ENCODE measurements at regions not wholly inside any gene's neighbourhood (a gene's known extent, or its start where the extent isn't known, plus 50 kb on each side); places are given as distances from the start of the nearest gene placed in this dataset.

DNA sequence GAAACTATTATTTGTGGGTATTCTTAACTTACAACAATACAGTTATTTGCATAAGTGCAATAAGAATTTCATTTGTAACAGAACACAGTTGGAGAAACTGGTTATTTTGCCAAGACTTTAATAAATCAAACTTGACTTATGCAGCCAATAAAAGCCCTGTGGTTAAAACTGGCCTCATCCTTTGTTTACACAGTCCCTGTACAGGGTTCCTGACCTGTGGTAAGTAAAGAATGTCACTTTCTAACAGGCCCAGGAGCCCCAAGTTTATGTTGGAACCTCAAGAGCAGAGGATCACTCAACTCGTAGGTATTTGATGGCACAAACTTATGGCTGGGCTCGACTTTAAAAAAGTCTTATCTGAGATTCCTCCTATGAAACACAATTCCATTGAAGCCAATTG, 88.6 kb upstream of the PTCHD1 start:
- no peak for ATAC-seq
- H3K36me3 Mint-ChIP-seq (ENCODE audit: low read depth) = no peaks in the 10 kb centered on the region

DNA sequence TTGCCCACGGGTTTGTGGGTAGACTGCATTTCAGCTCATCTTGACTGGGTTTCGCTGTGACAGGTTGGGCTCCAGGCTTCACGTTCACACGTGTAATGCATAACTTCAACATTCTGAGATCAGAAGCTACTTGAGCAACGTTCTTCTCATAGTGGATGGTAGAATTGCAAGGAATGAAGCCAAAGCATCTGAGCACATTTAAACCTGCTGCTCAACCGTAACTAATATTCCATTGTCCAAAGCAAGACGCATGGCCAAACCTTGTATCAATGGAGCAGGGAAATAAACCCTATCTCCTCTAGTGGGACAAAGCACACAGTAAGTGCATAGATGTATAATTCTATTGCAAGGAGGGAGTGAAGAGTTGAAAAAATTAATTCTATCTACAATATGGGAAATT, 86.5 kb upstream of the PTCHD1 start:
- no peaks in the 10 kb centered on the region for H3K4me1 Mint-ChIP-seq (ENCODE audit: low read depth)
- no peak for DNase-seq
- H3K27ac Mint-ChIP-seq = no peak overlapping the region
- no peaks in the 10 kb centered on the region for H3K36me3 Mint-ChIP-seq (ENCODE audit: low read depth)
- H3K27me3 Mint-ChIP-seq (ENCODE audit: low read depth) = no peaks in the 10 kb centered on the region
- POLR2A ChIA-PET = no interaction called here
- CTCF ChIA-PET = no interaction called here
- H3K4me3 Mint-ChIP-seq = no peak overlapping the region
- H3K9me3 Mint-ChIP-seq (ENCODE audit: insufficient read depth) = no peaks in the 10 kb centered on the region
- no peak for ATAC-seq

More for the DNA sequence above, 88.6 kb upstream of the PTCHD1 start:
- Mint-ChIP-seq H3K27me3 (ENCODE audit: low read depth) (no peaks in the 10 kb centered on the region), H3K27ac (no peak overlapping the region), H3K9me3 (ENCODE audit: insufficient read depth) (no peaks in the 10 kb centered on the region), H3K4me3 (no peak overlapping the region), H3K4me1 (ENCODE audit: low read depth) (no peaks in the 10 kb centered on the region)
- no peak for DNase-seq
- ChIA-PET CTCF (no interaction called here), POLR2A (no interaction called here)

DNA sequence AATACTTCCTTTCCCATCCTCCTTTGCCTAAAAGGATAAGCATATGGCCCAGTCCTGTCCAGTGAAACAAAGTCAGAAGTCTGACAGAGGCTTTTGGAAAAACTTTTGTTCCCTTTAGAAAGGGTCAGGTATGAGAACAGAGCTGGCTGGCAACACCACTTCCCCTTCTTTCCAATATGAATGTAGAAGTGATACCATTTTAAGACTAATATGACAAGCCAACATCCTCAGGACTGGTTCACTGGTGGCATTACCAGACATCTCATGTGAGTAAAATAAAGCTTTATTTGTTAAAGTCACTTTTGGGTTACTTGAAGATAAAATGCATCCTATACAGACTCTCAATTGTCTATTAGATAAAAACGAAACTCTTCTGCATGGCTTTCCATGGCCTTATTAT, 83.6 kb upstream of the PTCHD1 start:
- ChIA-PET CTCF (no interaction called here), POLR2A (no interaction called here)
- ATAC-seq (no peak), DNase-seq (no peak)
- H3K27me3 Mint-ChIP-seq (ENCODE audit: low read depth) = no peaks in the 10 kb centered on the region
- no peaks in the 10 kb centered on the region for H3K4me1 Mint-ChIP-seq (ENCODE audit: low read depth)
- no peak overlapping the region for H3K27ac Mint-ChIP-seq
- H3K4me3 Mint-ChIP-seq = no peak overlapping the region
- H3K9me3 Mint-ChIP-seq (ENCODE audit: insufficient read depth) = no peaks in the 10 kb centered on the region
- H3K36me3 Mint-ChIP-seq (ENCODE audit: low read depth) = no peaks in the 10 kb centered on the region

DNA sequence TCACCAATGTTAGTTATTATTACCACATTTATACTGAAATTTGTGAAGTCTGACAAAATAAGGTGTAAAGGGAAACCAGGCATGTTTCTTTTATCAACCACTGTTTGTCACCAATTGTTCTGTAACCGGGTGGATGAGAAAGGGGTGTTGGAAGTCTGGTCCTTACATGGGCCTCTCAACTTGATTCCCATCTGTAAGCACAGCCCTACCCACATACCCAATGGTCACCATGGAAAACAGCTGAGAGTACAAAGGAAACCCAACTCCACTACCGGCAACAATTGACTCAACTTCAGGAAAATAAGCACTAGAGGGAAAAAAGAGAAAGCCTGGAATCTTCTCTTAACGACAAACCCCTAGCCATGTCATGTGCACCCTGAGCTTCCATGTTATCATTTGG, 70.8 kb upstream of the PTCHD1 start:
- CTCF ChIA-PET = no interaction called here

DNA sequence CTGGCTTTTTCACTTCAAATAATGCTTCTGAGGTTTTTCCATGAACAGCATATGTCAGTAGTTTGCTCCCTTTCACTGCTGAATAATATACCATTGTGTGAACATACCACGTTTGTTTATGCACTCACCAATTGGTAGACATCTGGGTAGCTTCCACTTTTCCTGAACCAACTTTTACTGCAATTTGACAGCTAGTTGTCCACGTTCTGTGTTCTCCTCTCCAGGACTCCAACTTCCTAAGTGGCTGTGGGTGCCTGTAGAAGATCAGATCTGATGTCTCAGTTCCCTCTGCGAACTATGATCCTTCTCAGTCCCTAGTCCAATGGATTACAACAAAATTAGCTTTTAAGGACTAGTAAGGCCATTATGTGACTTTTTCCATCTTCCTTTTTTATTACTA, 64.7 kb upstream of the PTCHD1 start:
- Mint-ChIP-seq H3K36me3 (ENCODE audit: low read depth) (no peaks in the 10 kb centered on the region), H3K9me3 (ENCODE audit: insufficient read depth) (no peaks in the 10 kb centered on the region), H3K4me1 (ENCODE audit: low read depth) (no peaks in the 10 kb centered on the region), H3K27ac (no peak overlapping the region), H3K4me3 (no peak overlapping the region), H3K27me3 (ENCODE audit: low read depth) (no peaks in the 10 kb centered on the region)
- no peak for DNase-seq
- POLR2A ChIA-PET = no interaction called here
- CTCF ChIA-PET = no interaction called here
- no peak for ATAC-seq

More for the DNA sequence above, 70.8 kb upstream of the PTCHD1 start:
- Mint-ChIP-seq H3K36me3 (ENCODE audit: low read depth) (no peaks in the 10 kb centered on the region), H3K27ac (no peak overlapping the region), H3K4me3 (no peak overlapping the region), H3K4me1 (ENCODE audit: low read depth) (no peaks in the 10 kb centered on the region), H3K9me3 (ENCODE audit: insufficient read depth) (no peaks in the 10 kb centered on the region), H3K27me3 (ENCODE audit: low read depth) (no peaks in the 10 kb centered on the region)
- POLR2A ChIA-PET = interaction anchor here (0.6 kb wide), 1 partner anchor 9 kb away, joined by 3 read pairs; no protein-coding TSS in a partner anchor
- DNase-seq (no peak), ATAC-seq (no peak)

DNA sequence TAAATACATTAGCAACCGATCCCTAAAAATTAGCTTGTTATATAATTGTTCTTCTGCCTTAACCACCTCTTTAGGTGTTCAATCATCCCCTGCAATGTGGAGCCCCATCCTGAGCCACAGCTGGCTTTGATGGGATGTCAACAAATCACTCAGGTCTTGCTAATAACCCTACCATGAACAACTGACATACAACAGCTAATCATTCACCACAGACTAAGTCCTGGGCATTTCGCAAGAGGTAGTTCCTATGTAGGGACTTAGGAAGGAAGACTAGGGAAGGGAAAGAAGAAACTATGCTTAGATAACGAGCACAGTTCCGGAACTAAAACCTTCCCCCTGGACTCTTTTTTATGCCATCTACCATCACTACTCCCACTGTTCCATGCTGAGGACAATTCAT, 63.6 kb upstream of the PTCHD1 start:
- no peaks in the 10 kb centered on the region for H3K36me3 Mint-ChIP-seq (ENCODE audit: low read depth)
- no peak overlapping the region for H3K4me3 Mint-ChIP-seq
- CTCF ChIA-PET = no interaction called here
- DNase-seq = no peak
- no peaks in the 10 kb centered on the region for H3K9me3 Mint-ChIP-seq (ENCODE audit: insufficient read depth)
- no peak overlapping the region for H3K27ac Mint-ChIP-seq
- no peaks in the 10 kb centered on the region for H3K27me3 Mint-ChIP-seq (ENCODE audit: low read depth)
- H3K4me1 Mint-ChIP-seq (ENCODE audit: low read depth) = no peaks in the 10 kb centered on the region
- POLR2A ChIA-PET = no interaction called here
- no peak for ATAC-seq

DNA sequence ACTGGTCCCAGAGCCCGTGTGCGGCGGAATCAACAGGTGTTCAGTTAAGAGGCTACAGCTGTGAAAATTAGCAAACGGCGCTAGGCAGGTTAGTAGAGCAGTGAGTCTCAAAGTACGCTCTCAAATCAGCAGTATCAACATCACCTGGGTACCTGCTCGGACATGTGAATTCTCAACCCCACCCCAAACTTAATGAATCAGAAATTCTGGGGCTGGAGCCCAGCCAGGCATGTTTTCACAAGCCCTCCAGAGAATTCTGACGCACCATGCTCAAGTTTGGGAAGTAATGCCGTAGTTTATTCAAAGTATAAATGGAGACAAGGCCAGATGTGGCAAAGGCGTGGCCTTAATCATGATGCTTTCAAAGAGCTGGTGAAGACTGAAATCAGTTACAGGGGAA, 58.2 kb upstream of the PTCHD1 start:
- ChIA-PET CTCF (no interaction called here), POLR2A (no interaction called here)
- Mint-ChIP-seq H3K36me3 (ENCODE audit: low read depth) (no peaks in the 10 kb centered on the region), H3K4me3 (no peak overlapping the region), H3K9me3 (ENCODE audit: insufficient read depth) (no peaks in the 10 kb centered on the region), H3K27ac (no peak overlapping the region), H3K27me3 (ENCODE audit: low read depth) (no peaks in the 10 kb centered on the region), H3K4me1 (ENCODE audit: low read depth) (no peaks in the 10 kb centered on the region)
- DNase-seq (no peak), ATAC-seq (no peak)
